ENCODE measurements at regions not wholly inside any gene's neighbourhood (a gene's known extent, or its start where the extent isn't known, plus 50 kb on each side); places are given as distances from the start of the nearest gene placed in this dataset.
"Not testable (repeated sequence)": the region's sequence is repeated elsewhere in the genome, so short reads cannot be mapped to it uniquely, and the experiment has no call there.

- H3K4me1 ChIP-seq = peaks cover 26 to 44% (median 40%) of the 10 kb centered on the region in 10 experiments
- H4K20me1 ChIP-seq; H3K9me3 ChIP-seq (replicated peaks in 1 of 11); H3K27me3 ChIP-seq; H3K4me2 ChIP-seq; H3K4me3 ChIP-seq; H3K9ac ChIP-seq: not testable (repeated sequence)
- peak overlapping the region in 1 of 11 experiments; percentile 28; a peak in 2 of 22 replicates for H3K27ac ChIP-seq
- peaks cover 0 to 23% (median 0%) of the 10 kb centered on the region in 11 experiments; a peak in 9 of 22 replicates for H3K36me3 ChIP-seq
Observed at GRCh38 chr7:38331853-38332595, 58.6 kb upstream of the TARP start.

- Histone ChIP-seq H3K9me3 (replicated peaks in 1 of 11) (peaks cover 0 to 7% (median 0%) of the 10 kb centered on the region in 11 experiments; a peak in 1 of 22 replicates), H3K4me2 (no peak overlapping the region), H3K4me1 (peaks cover 16 to 38% (median 34%) of the 10 kb centered on the region in 10 experiments), H3K9ac (no peak overlapping the region), H3K4me3 (no peak overlapping the region), H3K36me3 (peaks cover 0 to 24% (median 0%) of the 10 kb centered on the region in 11 experiments; a peak in 9 of 22 replicates), H4K20me1 (no peaks in the 10 kb centered on the region; a peak in 1 of 22 replicates), H3K27me3 (no peaks in the 10 kb centered on the region), H3K27ac (peak overlapping the region in 3 of 11 experiments; percentile 6 to 19 (median 7); a peak in 3 of 22 replicates)
- TF ChIP-seq Cebpa-rat (IDR thresholded peaks at IDR 0.05) = no peak
Observed at GRCh38 chr7:38330861-38331621, 57.6 kb upstream of the TARP start.

GRCh38 chr7:38330039-38330438 lies 56.6 kb upstream of the TARP start:
- H3K27me3 ChIP-seq = no peaks in the 10 kb centered on the region
- no peak for TF ChIP-seq Cebpa-rat (IDR thresholded peaks at IDR 0.05)
- no peak overlapping the region for H3K4me2 ChIP-seq
- H3K9me3 ChIP-seq (replicated peaks in 1 of 11) = peaks cover 0 to 13% (median 0%) of the 10 kb centered on the region in 11 experiments; a peak in 4 of 22 replicates
- H3K4me3 ChIP-seq = no peak overlapping the region
- H3K27ac ChIP-seq = no peak overlapping the region
- H4K20me1 ChIP-seq = no peaks in the 10 kb centered on the region; a peak in 1 of 22 replicates
- peaks cover 0 to 24% (median 0%) of the 10 kb centered on the region in 11 experiments; a peak in 9 of 22 replicates for H3K36me3 ChIP-seq
- H3K9ac ChIP-seq = no peak overlapping the region
- peaks cover 12 to 30% (median 24%) of the 10 kb centered on the region in 10 experiments for H3K4me1 ChIP-seq

GRCh38 chr7:38329340-38329739 lies 55.9 kb upstream of the TARP start:
- TF ChIP-seq Cebpa-rat (IDR thresholded peaks at IDR 0.05) = no peak
- no peak overlapping the region for H3K9ac ChIP-seq
- no peak overlapping the region for H3K27ac ChIP-seq
- H3K4me2 ChIP-seq = no peak overlapping the region
- H4K20me1 ChIP-seq = no peaks in the 10 kb centered on the region; a peak in 1 of 22 replicates
- H3K9me3 ChIP-seq (replicated peaks in 1 of 11) = peaks cover 0 to 13% (median 0%) of the 10 kb centered on the region in 11 experiments; a peak in 4 of 22 replicates
- H3K36me3 ChIP-seq = peaks cover 0 to 24% (median 0%) of the 10 kb centered on the region in 11 experiments; a peak in 9 of 22 replicates
- peaks cover 5 to 23% (median 17%) of the 10 kb centered on the region in 10 experiments for H3K4me1 ChIP-seq
- no peak overlapping the region for H3K4me3 ChIP-seq
- H3K27me3 ChIP-seq = no peaks in the 10 kb centered on the region

- Histone ChIP-seq H3K4me3 (no peak overlapping the region), H3K4me1 (peaks cover 5 to 23% (median 17%) of the 10 kb centered on the region in 10 experiments; a peak in 17 of 20 replicates), H3K27me3 (no peaks in the 10 kb centered on the region), H3K4me2 (no peak overlapping the region), H3K36me3 (peaks cover 0 to 24% (median 0%) of the 10 kb centered on the region in 11 experiments; a peak in 9 of 22 replicates), H3K9ac (no peak overlapping the region), H4K20me1 (no peaks in the 10 kb centered on the region; a peak in 1 of 22 replicates), H3K9me3 (replicated peaks in 1 of 11) (peaks cover 0 to 13% (median 0%) of the 10 kb centered on the region in 11 experiments; a peak in 4 of 22 replicates), H3K27ac (no peak overlapping the region)
- no peak for TF ChIP-seq Cebpa-rat (IDR thresholded peaks at IDR 0.05)
Observed at GRCh38 chr7:38328814-38329213, 55.4 kb upstream of the TARP start.

- H3K27ac ChIP-seq = no peak overlapping the region
- peaks cover 0 to 13% (median 0%) of the 10 kb centered on the region in 11 experiments; a peak in 4 of 22 replicates for H3K9me3 ChIP-seq (replicated peaks in 1 of 11)
- H3K4me2 ChIP-seq = peak overlapping the region; percentile 2 to 69 (median 43); a peak in 18 of 22 replicates
- H3K27me3 ChIP-seq = no peaks in the 10 kb centered on the region
- H3K4me3 ChIP-seq = no peak overlapping the region
- no peak overlapping the region for H3K9ac ChIP-seq
- peaks cover under 1 to 23% (median 17%) of the 10 kb centered on the region in 10 experiments; a peak in 18 of 20 replicates for H3K4me1 ChIP-seq
- no peaks in the 10 kb centered on the region; a peak in 1 of 22 replicates for H4K20me1 ChIP-seq
- H3K36me3 ChIP-seq = peaks cover 0 to 24% (median 0%) of the 10 kb centered on the region in 11 experiments; a peak in 9 of 22 replicates
- no peak for TF ChIP-seq Cebpa-rat (IDR thresholded peaks at IDR 0.05)
Observed at GRCh38 chr7:38327637-38328036, 54.2 kb upstream of the TARP start.
